HUES6 (cell line): ENCODE measurements at regions not wholly inside any gene's neighbourhood (a gene's known extent, or its start where the extent isn't known, plus 50 kb on each side); places are given as distances from the start of the nearest gene placed in this dataset.
"Not testable (repeated sequence)": the region's sequence is repeated elsewhere in the genome, so short reads cannot be mapped to it uniquely, and the experiment has no call there.

ENCODE experiments used
- H3K27ac ChIP-seq: 2 replicates; pipeline ENCODE4 v1.7.0; 2013; ENCODE audit warnings: low read depth, mild to moderate bottlenecking, low read length, inconsistent platforms
- H3K27me3 ChIP-seq: 2 replicates; pipeline ENCODE4 v1.6.1; 2013; ENCODE audit warnings: low read length; ENCODE audit not compliant: control insufficient read depth, insufficient read depth
- H3K36me3 ChIP-seq: 2 replicates; pipeline ENCODE4 v1.6.1; 2013; ENCODE audit warnings: low read length; ENCODE audit not compliant: control insufficient read depth, insufficient read depth
- H3K4me1 ChIP-seq: 2 replicates; pipeline ENCODE4 v1.6.1; 2013; ENCODE audit warnings: low read length; ENCODE audit not compliant: control insufficient read depth, insufficient read depth
- H3K4me3 ChIP-seq: 2 replicates; pipeline ENCODE4 v1.5.1; 2013; ENCODE audit warnings: low read depth, low read length
- H3K9ac ChIP-seq: one replicate; pipeline ENCODE4 v1.6.1; 2013; ENCODE audit warnings: mild to moderate bottlenecking, low read length
- H3K9me3 ChIP-seq: 2 replicates; pipeline ENCODE4 v1.6.1; 2013; ENCODE audit warnings: low read depth, low read length; ENCODE audit not compliant: control insufficient read depth, insufficient read depth

GRCh38 chr6:121595646-121596045, 160.2 kb downstream of the GJA1 start:
- Histone ChIP-seq H3K36me3 (no peaks in the 10 kb centered on the region), H3K9me3 (no peaks in the 10 kb centered on the region), H3K27me3 (no peaks in the 10 kb centered on the region), H3K4me1 (peaks cover 8% of the 10 kb centered on the region; the same call in 1 of the 2 replicates), H3K4me3 (no peak overlapping the region), H3K27ac (no peak overlapping the region), H3K9ac (no peak overlapping the region)

- H3K9me3 ChIP-seq, result no peaks in the 10 kb centered on the region
- H3K9ac ChIP-seq, result no peak overlapping the region
- peaks cover 5% of the 10 kb centered on the region; the same call in 1 of the 2 replicates for H3K4me1 ChIP-seq
- H3K4me3 ChIP-seq, result no peak overlapping the region
- no peaks in the 10 kb centered on the region for H3K27me3 ChIP-seq
- no peaks in the 10 kb centered on the region for H3K36me3 ChIP-seq
- no peak overlapping the region for H3K27ac ChIP-seq
Measured at GRCh38 chr6:121596441-121596840, 161.0 kb downstream of the GJA1 start.

GRCh38 chr6:121597654-121598053, 162.2 kb downstream of the GJA1 start:
- Histone ChIP-seq H3K9ac (no peak overlapping the region), H3K27ac (no peak overlapping the region), H3K9me3 (no peaks in the 10 kb centered on the region), H3K4me1 (peaks cover 5% of the 10 kb centered on the region; the same call in 1 of the 2 replicates), H3K27me3 (no peaks in the 10 kb centered on the region), H3K4me3 (no peak overlapping the region), H3K36me3 (no peaks in the 10 kb centered on the region)

- H3K36me3 ChIP-seq, H3K9ac ChIP-seq, H3K27ac ChIP-seq, H3K9me3 ChIP-seq, H3K27me3 ChIP-seq, H3K4me3 ChIP-seq, H3K4me1 ChIP-seq: not testable (repeated sequence)
Measured at GRCh38 chr6:121599331-121599730, 163.9 kb downstream of the GJA1 start.

- Histone ChIP-seq H3K4me3 (no peak overlapping the region), H3K9me3 (no peaks in the 10 kb centered on the region), H3K27me3 (no peaks in the 10 kb centered on the region)
Measured at GRCh38 chr6:121600389-121601168, 165.1 kb downstream of the GJA1 start.

GRCh38 chr6:121603486-121603885, 168.0 kb downstream of the GJA1 start:
- H3K36me3 ChIP-seq, result no peaks in the 10 kb centered on the region
- H3K27ac ChIP-seq, result no peak overlapping the region
- no peaks in the 10 kb centered on the region for H3K27me3 ChIP-seq
- no peak overlapping the region for H3K4me3 ChIP-seq
- H3K4me1 ChIP-seq, result no peaks in the 10 kb centered on the region
- no peak overlapping the region for H3K9ac ChIP-seq
- no peaks in the 10 kb centered on the region for H3K9me3 ChIP-seq

More at GRCh38 chr6:121600389-121601168, 165.1 kb downstream of the GJA1 start:
- no peaks in the 10 kb centered on the region for H3K36me3 ChIP-seq
- no peak overlapping the region for H3K9ac ChIP-seq
- no peaks in the 10 kb centered on the region for H3K4me1 ChIP-seq
- no peak overlapping the region for H3K27ac ChIP-seq

GRCh38 chr6:121607721-121608120, 172.3 kb downstream of the GJA1 start:
- Histone ChIP-seq H3K4me1 (no peaks in the 10 kb centered on the region), H3K27me3 (no peaks in the 10 kb centered on the region), H3K36me3 (no peaks in the 10 kb centered on the region), H3K9me3 (no peaks in the 10 kb centered on the region), H3K4me3 (no peak overlapping the region), H3K9ac (no peak overlapping the region), H3K27ac (no peak overlapping the region)

- Histone ChIP-seq H3K9me3 (no peaks in the 10 kb centered on the region), H3K4me3 (no peak overlapping the region), H3K27ac (no peak overlapping the region), H3K27me3 (no peaks in the 10 kb centered on the region), H3K36me3 (no peaks in the 10 kb centered on the region), H3K4me1 (no peaks in the 10 kb centered on the region), H3K9ac (no peak overlapping the region)
Measured at GRCh38 chr6:121608270-121608669, 172.8 kb downstream of the GJA1 start.

- no peaks in the 10 kb centered on the region for H3K4me1 ChIP-seq
- no peak overlapping the region for H3K4me3 ChIP-seq
- no peaks in the 10 kb centered on the region for H3K36me3 ChIP-seq
- no peaks in the 10 kb centered on the region for H3K9me3 ChIP-seq
- no peak overlapping the region for H3K27ac ChIP-seq
- H3K9ac ChIP-seq, result no peak overlapping the region
- H3K27me3 ChIP-seq, result no peaks in the 10 kb centered on the region
Measured at GRCh38 chr6:121609281-121609680, 173.8 kb downstream of the GJA1 start.

GRCh38 chr6:121612927-121613326, 177.5 kb downstream of the GJA1 start:
- H3K4me1 ChIP-seq, result peaks cover 13% of the 10 kb centered on the region
- no peaks in the 10 kb centered on the region for H3K36me3 ChIP-seq
- H3K27me3 ChIP-seq, result no peaks in the 10 kb centered on the region
- no peak overlapping the region for H3K27ac ChIP-seq
- no peak overlapping the region for H3K4me3 ChIP-seq
- no peaks in the 10 kb centered on the region for H3K9me3 ChIP-seq
- H3K9ac ChIP-seq, result no peak overlapping the region

GRCh38 chr6:121614115-121614514, 178.7 kb downstream of the GJA1 start:
- H3K9me3 ChIP-seq, result no peaks in the 10 kb centered on the region
- no peak overlapping the region for H3K4me3 ChIP-seq
- peaks cover 25% of the 10 kb centered on the region for H3K4me1 ChIP-seq
- H3K27me3 ChIP-seq, result no peaks in the 10 kb centered on the region
- no peak overlapping the region for H3K27ac ChIP-seq
- no peaks in the 10 kb centered on the region for H3K36me3 ChIP-seq
- H3K9ac ChIP-seq, result no peak overlapping the region
